ENCODE measurements at regions not wholly inside any gene's neighbourhood (a gene's known extent, or its start where the extent isn't known, plus 50 kb on each side); places are given as distances from the start of the nearest gene placed in this dataset.
"Not testable (repeated sequence)": the region's sequence is repeated elsewhere in the genome, so short reads cannot be mapped to it uniquely, and the experiment has no call there.

GRCh38 chr1:198411240-198411639 is 129.2 kb downstream of the ATP6V1G3 start:
- no peak for DNase-seq

DNA sequence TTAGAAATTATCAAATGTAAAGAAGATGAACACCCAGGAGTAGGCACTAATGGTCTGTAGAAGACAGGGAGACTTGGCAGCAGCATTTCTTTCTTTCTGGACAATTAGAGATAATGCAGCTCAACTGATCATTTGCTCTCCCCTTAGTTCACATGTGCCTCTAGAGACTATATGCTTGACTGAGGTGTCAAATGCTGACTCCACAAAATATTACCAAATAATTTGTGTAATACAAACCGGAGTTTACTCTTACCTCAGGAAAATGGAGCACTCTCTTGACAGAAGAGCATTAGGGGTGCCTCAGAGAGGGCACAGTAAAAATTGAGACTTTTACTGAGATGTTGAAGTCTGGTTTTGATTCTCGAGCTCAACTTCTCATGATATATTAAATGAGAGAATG is 131.8 kb downstream of the ATP6V1G3 start:
- DNase-seq, result no peak

DNA sequence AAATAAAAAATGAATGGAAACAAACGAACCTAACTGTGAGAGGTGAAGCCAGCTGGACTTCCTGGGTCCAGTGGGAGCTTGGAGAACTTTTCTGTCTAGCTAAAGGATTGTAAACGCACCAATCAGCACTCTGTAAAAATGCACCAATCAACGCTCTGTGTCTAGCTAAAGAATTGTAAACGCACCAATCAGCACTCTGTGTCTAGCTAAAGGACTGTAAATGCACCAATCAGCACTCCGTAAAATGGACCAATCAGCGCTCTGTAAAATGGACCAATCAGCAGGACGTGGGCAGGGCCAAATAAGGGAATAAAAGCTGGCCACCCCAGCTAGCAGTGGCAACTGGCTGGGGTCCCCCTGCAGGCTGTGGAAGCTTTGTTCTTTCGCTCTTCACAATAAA is 135.8 kb downstream of the ATP6V1G3 start:
- DNase-seq, result not testable (repeated sequence)

- DNase-seq, result no peak
Measured at GRCh38 chr1:198400063-198400462, 140.4 kb downstream of the ATP6V1G3 start.

DNA sequence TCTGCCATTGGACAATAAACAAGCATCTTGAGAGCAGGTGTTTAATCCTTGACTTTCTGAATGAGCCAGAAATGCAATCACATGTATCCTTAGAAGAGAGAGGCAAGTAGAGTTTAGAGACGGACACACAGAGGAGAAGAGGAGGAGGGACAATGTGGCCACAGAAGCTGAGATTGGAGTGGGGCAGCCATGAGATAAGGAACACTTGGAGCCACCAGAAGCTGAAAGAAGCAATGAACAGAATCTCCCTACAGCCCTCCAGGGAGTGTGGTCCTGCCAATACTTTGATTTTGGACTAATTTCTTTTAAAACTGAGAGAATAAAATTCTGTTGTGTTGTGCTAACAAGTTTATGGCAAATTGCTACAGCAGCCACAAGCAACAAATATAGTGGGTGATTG is 141.0 kb downstream of the ATP6V1G3 start:
- no peak for DNase-seq

DNA sequence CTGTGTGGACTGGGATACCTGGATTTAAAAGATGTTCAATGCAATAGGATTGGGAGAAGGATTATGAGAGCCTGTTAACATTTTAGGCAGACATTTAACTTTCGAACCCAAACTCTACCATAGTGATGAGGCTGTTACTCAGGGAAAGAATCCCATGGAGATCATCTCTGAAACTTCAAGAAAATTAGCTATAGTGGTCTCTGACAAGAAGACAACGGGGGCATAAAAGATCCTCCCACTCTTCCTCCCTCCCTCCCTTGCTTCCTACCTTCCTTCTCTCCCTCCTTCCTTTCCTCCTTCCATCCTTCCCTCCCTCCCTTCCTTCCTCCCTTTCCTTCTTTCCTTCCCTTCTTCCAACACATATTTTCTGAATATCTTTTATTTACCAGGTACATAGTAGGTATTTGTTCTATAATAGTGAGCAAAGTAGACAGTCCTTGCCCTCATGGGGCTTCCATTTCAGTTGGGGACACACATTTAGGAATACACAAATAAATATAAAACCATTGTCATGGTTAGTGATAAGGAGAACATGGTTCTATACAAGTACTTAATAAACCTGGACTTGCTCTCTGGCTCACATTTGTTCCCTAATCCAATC is 143.2 kb downstream of the ATP6V1G3 start:
- DNase-seq, result no peak

DNA sequence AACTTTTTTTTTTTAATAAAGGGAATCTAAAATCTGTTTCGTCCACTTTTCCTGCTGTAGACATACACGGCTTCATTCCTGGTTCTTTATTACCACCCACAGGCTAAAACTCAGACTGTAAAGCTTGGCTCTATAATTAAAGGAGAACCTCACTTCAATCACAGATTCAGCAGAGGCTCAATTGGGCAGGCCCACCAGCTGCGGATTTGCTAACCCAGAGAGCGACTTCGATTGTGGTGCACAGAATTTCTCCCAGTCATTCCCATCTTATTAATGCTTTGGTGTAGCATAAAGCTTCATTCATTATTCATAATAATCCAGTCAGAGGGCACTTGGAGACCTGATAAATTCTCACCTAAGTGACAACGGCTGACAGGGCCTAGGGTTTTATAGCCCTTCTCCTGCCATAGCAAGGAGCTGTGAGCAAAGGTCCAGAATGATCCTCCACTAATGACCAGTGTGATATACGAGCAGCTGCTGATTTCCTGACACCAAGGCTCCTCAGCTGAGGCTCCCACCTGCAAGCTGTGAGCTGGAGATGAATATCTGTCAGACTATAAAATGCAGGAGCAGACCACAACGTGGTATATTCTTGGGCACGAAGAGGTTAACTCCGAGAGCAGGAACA is 149.0 kb downstream of the ATP6V1G3 start:
- DNase-seq, result no peak

- no peak for DNase-seq
Measured at GRCh38 chr1:198387587-198387986, 152.9 kb downstream of the ATP6V1G3 start.

GRCh38 chr1:198380275-198380674 is 160.2 kb downstream of the ATP6V1G3 start:
- DNase-seq, result no peak

DNA sequence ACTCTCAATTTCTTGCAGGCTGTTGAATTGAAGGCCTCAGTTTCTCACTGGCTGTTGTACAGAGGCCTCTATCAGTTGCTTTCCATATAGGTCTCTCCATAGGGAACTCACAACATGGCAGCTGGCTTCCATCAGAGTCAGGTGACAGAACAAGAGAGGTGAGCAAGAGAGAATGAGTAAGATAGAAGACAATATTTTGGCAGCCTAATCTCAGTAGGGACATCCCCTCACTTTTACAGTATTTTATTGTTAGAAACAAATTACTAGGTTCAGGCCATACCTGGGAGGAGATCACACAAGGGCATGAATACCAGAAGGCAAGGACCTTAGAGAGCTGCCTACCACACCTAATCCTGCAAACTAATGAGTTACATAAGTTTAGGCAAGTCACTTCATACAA is 162.8 kb downstream of the ATP6V1G3 start:
- DNase-seq, result no peak

- no peak for DNase-seq
Measured at GRCh38 chr1:198374288-198374687, 166.2 kb downstream of the ATP6V1G3 start.

DNA sequence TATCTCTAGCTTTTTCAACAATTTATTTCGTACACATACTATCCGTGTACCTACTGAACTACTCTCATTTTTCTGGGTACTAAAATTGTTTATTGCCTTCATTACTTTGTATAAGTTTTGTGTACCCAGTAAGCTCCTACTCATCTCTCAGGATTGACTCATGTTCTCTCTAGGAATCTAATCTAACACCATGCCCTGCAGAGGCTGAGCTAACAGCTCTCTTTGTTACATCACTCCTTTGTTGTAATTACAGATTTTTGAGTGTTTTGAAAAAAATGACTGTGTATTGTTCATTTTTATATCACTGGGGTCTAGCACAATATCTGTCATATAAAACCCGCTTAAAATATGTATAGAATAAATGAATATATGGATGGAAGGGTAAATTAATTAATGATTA is 167.1 kb downstream of the ATP6V1G3 start:
- DNase-seq, result no peak
